HL-60 (cell line): ENCODE measurements at regions not wholly inside any gene's neighbourhood (a gene's known extent, or its start where the extent isn't known, plus 50 kb on each side); places are given as distances from the start of the nearest gene placed in this dataset.

Experiments used
- DNase-seq, 2 experiments: peaks; one replicate each; pipeline ENCODE4 v3.0.0-alpha.2; 2010 to 2020; ENCODE audit warnings: low read depth in 1 of 2, low spot score in 1 of 2
- H3K27ac ChIP-seq: fragments of 250-450 bp; sonication (Bioruptor Pico); replicated peaks from 2 replicates; pipeline ENCODE4 v1.5.1; 2020; ENCODE audit warnings: mild to moderate bottlenecking, moderate library complexity
- H3K27me3 ChIP-seq: fragments of 250-450 bp; sonication (Bioruptor Pico); 2 replicates; pipeline ENCODE4 v1.5.1; 2021; ENCODE audit warnings: mild to moderate bottlenecking, moderate library complexity; ENCODE audit not compliant: insufficient read depth, poor library complexity, severe bottlenecking
- H3K4me3 ChIP-seq: replicated peaks from 2 replicates; pipeline ENCODE4 v1.5.1; 2011; ENCODE audit warnings: mild to moderate bottlenecking, control low read depth, low read length; ENCODE audit not compliant: insufficient read depth
- CTCF ChIP-seq: IDR thresholded peaks from one replicate; pipeline ENCODE4 v1.5.1; 2011; ENCODE audit warnings: low read length, control low read depth, inconsistent platforms; ENCODE audit not compliant: insufficient read depth
- GABPA ChIP-seq: IDR thresholded peaks from 2 replicates; pipeline ENCODE4 v1.6.1; 2012; ENCODE audit warnings: low read depth
- POLR2AphosphoS5 ChIP-seq: IDR thresholded peaks from 2 replicates; pipeline ENCODE4 v1.6.1; 2012; ENCODE audit warnings: low read depth
- REST ChIP-seq: IDR thresholded peaks from 2 replicates; pipeline ENCODE4 v1.6.1; 2012; ENCODE audit warnings: low read depth; ENCODE audit not compliant: insufficient replicate concordance
- SPI1 ChIP-seq: IDR thresholded peaks from 2 replicates; pipeline ENCODE4 v1.6.1; 2012; ENCODE audit warnings: low read depth, mild to moderate bottlenecking, borderline replicate concordance

GRCh38 chr1:82466416-82466815 lies 665.7 kb downstream of the ADGRL2 start:
- H3K27ac ChIP-seq: no peak overlapping the region
- H3K4me3 ChIP-seq: no peak overlapping the region
- TF ChIP-seq GABPA (no peak), SPI1 (no peak), REST (no peak), CTCF (no peak), POLR2AphosphoS5 (no peak)
- DNase-seq: no peak
- H3K27me3 ChIP-seq: no peaks in the 10 kb centered on the region

- no peak for TF ChIP-seq REST
- no peak for TF ChIP-seq POLR2AphosphoS5
- no peak for TF ChIP-seq SPI1
- no peak for TF ChIP-seq CTCF
- no peak for TF ChIP-seq GABPA
- no peak for DNase-seq
These were observed 664.3 kb downstream of the ADGRL2 start for GRCh38 chr1:82465024-82465423.

GRCh38 chr1:82464362-82465001 lies 663.7 kb downstream of the ADGRL2 start:
- Histone ChIP-seq H3K27me3 (no peaks in the 10 kb centered on the region), H3K4me3 (no peak overlapping the region), H3K27ac (no peak overlapping the region)
- DNase-seq: no peak
- no peak for TF ChIP-seq REST
- no peak for TF ChIP-seq POLR2AphosphoS5
- no peak for TF ChIP-seq SPI1

More at GRCh38 chr1:82465024-82465423, 664.3 kb downstream of the ADGRL2 start:
- Histone ChIP-seq H3K27ac (no peak overlapping the region), H3K27me3 (no peaks in the 10 kb centered on the region), H3K4me3 (no peak overlapping the region)
